GM19395 (cell line): ENCODE measurements at regions not wholly inside any gene's neighbourhood (a gene's known extent, or its start where the extent isn't known, plus 50 kb on each side); places are given as distances from the start of the nearest gene placed in this dataset.
A peak's percentile ranks its signal among the peaks of the same experiment; 100 is the strongest.
"Not testable (repeated sequence)": the region's sequence is repeated elsewhere in the genome, so short reads cannot be mapped to it uniquely, and the experiment has no call there.

ENCODE experiments used
- ATAC-seq: cut with Tn5 transposase; IDR thresholded peaks from one replicate; pipeline ENCODE4 v1.9.1; 2021; ENCODE audit warnings: mild to moderate bottlenecking, moderate library complexity; ENCODE audit not compliant: unreplicated experiment

- no peak for ATAC-seq
These were observed 55.4 kb downstream of the CTSL start for GRCh38 chr9:87781331-87781730.

GRCh38 chr9:87783180-87783579, 57.3 kb downstream of the CTSL start:
- no peak for ATAC-seq

GRCh38 chr9:87785315-87785970, 59.5 kb downstream of the CTSL start:
- not testable (repeated sequence) for ATAC-seq

- no peak for ATAC-seq
These were observed 60.5 kb downstream of the CTSL start for GRCh38 chr9:87786423-87786822.

GRCh38 chr9:87786876-87787275, 61.0 kb downstream of the CTSL start:
- ATAC-seq: no peak

GRCh38 chr9:87787735-87788134, 61.8 kb downstream of the CTSL start:
- no peak for ATAC-seq

GRCh38 chr9:87792831-87793288, 66.9 kb downstream of the CTSL start:
- peak; percentile 95 for ATAC-seq

GRCh38 chr9:87793292-87793691, 67.4 kb downstream of the CTSL start:
- no peak for ATAC-seq

GRCh38 chr9:87795178-87795577, 69.3 kb downstream of the CTSL start:
- no peak for ATAC-seq

- no peak for ATAC-seq
These were observed 70.3 kb downstream of the CTSL start for GRCh38 chr9:87796196-87796595.

GRCh38 chr9:87798261-87798833, 72.4 kb downstream of the CTSL start:
- ATAC-seq: no peak

- ATAC-seq: no peak
These were observed 73.6 kb downstream of the CTSL start for GRCh38 chr9:87799503-87799902.

GRCh38 chr9:87800456-87800855, 74.5 kb downstream of the CTSL start:
- ATAC-seq: no peak

GRCh38 chr9:87801013-87801412, 75.1 kb downstream of the CTSL start:
- ATAC-seq: no peak

- no peak for ATAC-seq
These were observed 77.2 kb downstream of the CTSL start for GRCh38 chr9:87803166-87803565.

- ATAC-seq: no peak
These were observed 77.9 kb downstream of the CTSL start for GRCh38 chr9:87803623-87804345.

- no peak for ATAC-seq
These were observed 77.4 kb upstream of the SPATA31E1 start for GRCh38 chr9:87805259-87805658.

- no peak for ATAC-seq
These were observed 72.7 kb upstream of the SPATA31E1 start for GRCh38 chr9:87810008-87810407.

GRCh38 chr9:87810679-87811178, 71.9 kb upstream of the SPATA31E1 start:
- ATAC-seq: no peak

- ATAC-seq: no peak
These were observed 70.1 kb upstream of the SPATA31E1 start for GRCh38 chr9:87812375-87813118.

- ATAC-seq: no peak
These were observed 69.6 kb upstream of the SPATA31E1 start for GRCh38 chr9:87813119-87813463.
